ENCODE measurements at regions not wholly inside any gene's neighbourhood (a gene's known extent, or its start where the extent isn't known, plus 50 kb on each side); places are given as distances from the start of the nearest gene placed in this dataset.

DNA sequence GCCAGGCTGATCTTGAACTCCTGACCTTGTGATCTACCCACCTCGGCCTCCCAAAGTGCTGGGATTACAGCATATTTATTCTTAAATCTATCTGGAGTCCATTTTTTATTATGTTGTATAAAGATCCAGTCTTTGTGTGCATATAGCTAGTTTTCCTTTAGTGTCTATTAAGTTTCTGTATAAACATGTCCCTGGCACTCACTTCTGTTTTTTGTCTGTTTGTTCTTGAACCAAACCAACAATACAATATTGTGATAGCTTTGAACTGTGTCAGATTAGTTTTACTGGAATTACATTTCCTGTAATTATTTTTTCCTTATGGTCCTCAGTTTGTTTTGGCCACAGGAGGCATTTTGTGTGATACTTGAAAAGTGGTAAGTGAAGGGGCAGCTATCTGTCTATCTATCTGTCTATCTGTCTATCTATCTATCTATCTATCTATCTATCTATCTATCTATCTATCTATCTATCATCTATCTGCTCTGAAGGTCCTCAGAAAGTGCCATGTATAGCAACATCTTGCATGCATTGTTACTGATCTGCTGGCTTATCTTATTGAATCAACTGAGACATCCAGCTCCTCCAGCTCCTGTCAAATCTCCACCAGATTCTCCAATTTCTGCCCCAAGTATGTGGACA, 70.9 kb upstream of the ACVR1 start:
- RAD21 ChIA-PET (ENCODE audit: low non-redundant PET in 1 of 2, low total read pairs in 2 of 2, uncharacterized antibody in 2 of 2, unreplicated experiment in 2 of 2), result no interaction called here

More for the DNA sequence above, 70.9 kb upstream of the ACVR1 start:
- Histone ChIP-seq H3K4me3 (replicated peaks in 1 of 2; ENCODE audit: low read depth in 1 of 2, low read length in 2 of 2) (no peak overlapping the region), H3K36me3 (ENCODE audit: control insufficient read depth in 1 of 2, insufficient read depth in 2 of 2, low read length in 2 of 2) (no peaks in the 10 kb centered on the region), H2AFZ (ENCODE audit: low read depth, low read length, poor library complexity, severe bottlenecking) (no peak overlapping the region), H4K20me1 (ENCODE audit: insufficient read depth) (no peaks in the 10 kb centered on the region), H3K27me3 (ENCODE audit: insufficient read depth, low read length) (no peaks in the 10 kb centered on the region), H3K27ac (ENCODE audit: low read depth, low read length) (no peak overlapping the region), H3K9me2 (ENCODE audit: insufficient read depth) (no peaks in the 10 kb centered on the region), H3K9me3 (ENCODE audit: control insufficient read depth in 1 of 2, insufficient read depth in 1 of 2, low read depth in 1 of 2, low read length in 2 of 2) (no peaks in the 10 kb centered on the region), H3K4me2 (ENCODE audit: low read length) (no peak overlapping the region), H3K4me1 (ENCODE audit: control insufficient read depth in 1 of 2, insufficient read depth in 2 of 2, low read length in 2 of 2) (no peaks in the 10 kb centered on the region), H3K79me2 (ENCODE audit: insufficient read depth, low read length) (no peaks in the 10 kb centered on the region), H3K9ac (ENCODE audit: low read length) (no peak overlapping the region)
- DNase-seq (ENCODE audit: low read depth, low spot score), result no peak
- no peak for ATAC-seq
- POLR2A ChIA-PET, result no interaction called here
- no TSS peak for BruUV-seq (replicated peaks)
- intact Hi-C loops (cut with micrococcal nuclease), result no loop called here
- CTCF ChIA-PET, result no interaction called here
- TF ChIP-seq RAD21 (IDR thresholded peaks at IDR 0.05; ENCODE audit: low read depth) (no peak), FOSL1 (IDR thresholded peaks at IDR 0.05; ENCODE audit: low read depth) (no peak), EZH2 (IDR thresholded peaks at IDR 0.05) (no peak), SIN3A (IDR thresholded peaks at IDR 0.05; ENCODE audit: low read depth) (no peak), EZH2phosphoT487 (IDR thresholded peaks at IDR 0.05; ENCODE audit: borderline replicate concordance) (no peak), JUND (IDR thresholded peaks at IDR 0.05) (no peak), YY1 (IDR thresholded peaks at IDR 0.05; ENCODE audit: extremely low read depth, insufficient replicate concordance, low read depth, low read length) (no peak), CBX3 (IDR thresholded peaks at IDR 0.05; ENCODE audit: low read depth) (no peak), ZFX (IDR thresholded peaks at IDR 0.05) (no peak), SRF (IDR thresholded peaks at IDR 0.05; ENCODE audit: low read depth) (no peak), EGR1 (IDR thresholded peaks at IDR 0.05; ENCODE audit: low read depth) (no peak), CEBPB (IDR thresholded peaks at IDR 0.05; ENCODE audit: low read depth) (no peak), POLR2A (IDR thresholded peaks at IDR 0.05; ENCODE audit: borderline replicate concordance, extremely low read depth, insufficient read depth, insufficient read length) (no peak), CTCF (IDR thresholded peaks at IDR 0.05 in 2 of 3, conservative IDR thresholded peaks at IDR 0.05 in 1 of 3; ENCODE audit: borderline replicate concordance in 1 of 3, insufficient read depth in 1 of 3, low read depth in 2 of 3, low read length in 2 of 3) (no peak), TCF7L2 (IDR thresholded peaks at IDR 0.05; ENCODE audit: borderline replicate concordance, extremely low read depth, insufficient read depth, insufficient read length) (no peak), SP1 (IDR thresholded peaks at IDR 0.05; ENCODE audit: low read depth) (no peak)
- TF ChIP-seq, protein P1, sequence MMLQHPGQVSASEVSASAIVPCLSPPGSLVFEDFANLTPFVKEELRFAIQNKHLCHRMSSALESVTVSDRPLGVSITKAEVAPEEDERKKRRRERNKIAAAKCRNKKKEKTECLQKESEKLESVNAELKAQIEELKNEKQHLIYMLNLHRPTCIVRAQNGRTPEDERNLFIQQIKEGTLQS (IDR thresholded peaks at IDR 0.05), result no peak
- TF ChIP-seq, protein P2, sequence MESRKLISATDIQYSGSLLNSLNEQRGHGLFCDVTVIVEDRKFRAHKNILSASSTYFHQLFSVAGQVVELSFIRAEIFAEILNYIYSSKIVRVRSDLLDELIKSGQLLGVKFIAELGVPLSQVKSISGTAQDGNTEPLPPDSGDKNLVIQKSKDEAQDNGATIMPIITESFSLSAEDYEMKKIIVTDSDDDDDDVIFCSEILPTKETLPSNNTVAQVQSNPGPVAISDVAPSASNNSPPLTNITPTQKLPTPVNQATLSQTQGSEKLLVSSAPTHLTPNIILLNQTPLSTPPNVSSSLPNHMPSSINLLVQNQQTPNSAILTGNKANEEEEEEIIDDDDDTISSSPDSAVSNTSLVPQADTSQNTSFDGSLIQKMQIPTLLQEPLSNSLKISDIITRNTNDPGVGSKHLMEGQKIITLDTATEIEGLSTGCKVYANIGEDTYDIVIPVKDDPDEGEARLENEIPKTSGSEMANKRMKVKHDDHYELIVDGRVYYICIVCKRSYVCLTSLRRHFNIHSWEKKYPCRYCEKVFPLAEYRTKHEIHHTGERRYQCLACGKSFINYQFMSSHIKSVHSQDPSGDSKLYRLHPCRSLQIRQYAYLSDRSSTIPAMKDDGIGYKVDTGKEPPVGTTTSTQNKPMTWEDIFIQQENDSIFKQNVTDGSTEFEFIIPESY (IDR thresholded peaks at IDR 0.05; ENCODE audit: extremely low read depth, insufficient replicate concordance, low read length), result no peak
- TF ChIP-seq, protein P3, sequence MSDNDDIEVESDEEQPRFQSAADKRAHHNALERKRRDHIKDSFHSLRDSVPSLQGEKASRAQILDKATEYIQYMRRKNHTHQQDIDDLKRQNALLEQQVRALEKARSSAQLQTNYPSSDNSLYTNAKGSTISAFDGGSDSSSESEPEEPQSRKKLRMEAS (IDR thresholded peaks at IDR 0.05), result no peak
- TF ChIP-seq, protein P4, sequence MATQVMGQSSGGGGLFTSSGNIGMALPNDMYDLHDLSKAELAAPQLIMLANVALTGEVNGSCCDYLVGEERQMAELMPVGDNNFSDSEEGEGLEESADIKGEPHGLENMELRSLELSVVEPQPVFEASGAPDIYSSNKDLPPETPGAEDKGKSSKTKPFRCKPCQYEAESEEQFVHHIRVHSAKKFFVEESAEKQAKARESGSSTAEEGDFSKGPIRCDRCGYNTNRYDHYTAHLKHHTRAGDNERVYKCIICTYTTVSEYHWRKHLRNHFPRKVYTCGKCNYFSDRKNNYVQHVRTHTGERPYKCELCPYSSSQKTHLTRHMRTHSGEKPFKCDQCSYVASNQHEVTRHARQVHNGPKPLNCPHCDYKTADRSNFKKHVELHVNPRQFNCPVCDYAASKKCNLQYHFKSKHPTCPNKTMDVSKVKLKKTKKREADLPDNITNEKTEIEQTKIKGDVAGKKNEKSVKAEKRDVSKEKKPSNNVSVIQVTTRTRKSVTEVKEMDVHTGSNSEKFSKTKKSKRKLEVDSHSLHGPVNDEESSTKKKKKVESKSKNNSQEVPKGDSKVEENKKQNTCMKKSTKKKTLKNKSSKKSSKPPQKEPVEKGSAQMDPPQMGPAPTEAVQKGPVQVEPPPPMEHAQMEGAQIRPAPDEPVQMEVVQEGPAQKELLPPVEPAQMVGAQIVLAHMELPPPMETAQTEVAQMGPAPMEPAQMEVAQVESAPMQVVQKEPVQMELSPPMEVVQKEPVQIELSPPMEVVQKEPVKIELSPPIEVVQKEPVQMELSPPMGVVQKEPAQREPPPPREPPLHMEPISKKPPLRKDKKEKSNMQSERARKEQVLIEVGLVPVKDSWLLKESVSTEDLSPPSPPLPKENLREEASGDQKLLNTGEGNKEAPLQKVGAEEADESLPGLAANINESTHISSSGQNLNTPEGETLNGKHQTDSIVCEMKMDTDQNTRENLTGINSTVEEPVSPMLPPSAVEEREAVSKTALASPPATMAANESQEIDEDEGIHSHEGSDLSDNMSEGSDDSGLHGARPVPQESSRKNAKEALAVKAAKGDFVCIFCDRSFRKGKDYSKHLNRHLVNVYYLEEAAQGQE (IDR thresholded peaks at IDR 0.05; ENCODE audit: low read depth), result no peak
